GM19240 (cell line): ENCODE measurements at regions not wholly inside any gene's neighbourhood (a gene's known extent, or its start where the extent isn't known, plus 50 kb on each side); places are given as distances from the start of the nearest gene placed in this dataset.

Experiments
- DNase-seq: peaks from one replicate; pipeline ENCODE4 v3.0.0; 2011; ENCODE audit warnings: low spot score; ENCODE audit not compliant: insufficient read length

DNA sequence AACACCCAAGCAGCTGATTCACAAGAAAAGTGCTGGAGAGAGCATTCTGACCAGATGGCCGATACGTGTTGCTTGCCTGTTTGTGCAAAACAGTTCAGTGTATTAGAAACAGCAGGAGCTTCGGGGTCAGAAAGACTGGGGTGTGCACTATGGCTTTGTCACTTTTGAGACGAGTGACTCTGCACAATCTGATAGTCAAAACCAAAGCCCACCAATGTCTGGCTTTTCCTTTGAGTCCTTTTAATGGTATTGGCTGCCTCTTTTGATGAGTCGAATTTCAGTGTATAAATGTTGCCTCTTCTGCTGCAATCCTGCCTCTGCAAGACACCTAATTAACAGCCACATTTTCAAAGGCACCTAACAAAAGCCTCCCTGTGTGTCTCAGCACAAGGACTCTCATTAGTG is 444.6 kb downstream of the AJAP1 start:
- DNase-seq: no peak

DNA sequence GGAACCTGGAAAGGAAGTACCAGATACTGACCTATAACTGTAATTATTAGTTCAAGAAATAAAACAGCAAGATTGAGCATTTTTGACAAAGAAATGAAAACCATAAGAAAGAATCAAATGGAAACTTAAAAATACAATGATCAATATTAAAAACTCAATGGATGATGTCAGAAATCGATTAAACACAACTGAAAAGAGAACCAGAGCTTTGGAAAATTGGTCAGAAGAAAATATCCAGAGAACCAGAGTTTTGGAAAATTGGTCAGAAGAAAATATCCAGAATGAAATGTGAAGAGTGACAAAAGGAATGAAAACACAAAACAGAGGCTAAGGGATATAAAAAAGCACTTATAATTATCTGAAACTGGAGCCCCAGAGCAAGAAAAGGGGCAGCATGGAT is 438.6 kb downstream of the AJAP1 start:
- DNase-seq: no peak

DNA sequence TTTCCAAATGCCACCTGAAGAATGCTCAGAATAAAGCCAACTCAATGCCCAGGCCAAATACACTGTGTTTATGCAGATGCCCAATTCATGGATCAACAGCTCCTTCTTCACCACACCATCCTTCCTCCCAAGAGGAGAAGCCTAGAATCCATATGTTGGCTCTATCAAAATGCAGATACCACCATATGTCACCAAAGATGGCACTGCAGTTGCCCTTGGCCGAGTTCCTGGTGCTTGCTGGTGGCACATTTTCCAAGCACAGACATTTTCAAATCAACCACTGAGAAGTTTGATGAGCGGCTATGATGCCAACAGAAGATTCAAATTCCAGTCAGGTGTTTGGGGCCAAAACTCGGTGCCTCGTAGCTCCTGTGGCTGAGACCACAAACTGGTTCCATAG is 430.3 kb downstream of the AJAP1 start:
- DNase-seq: no peak

- no peak for DNase-seq
Measured at GRCh38 chr1:5067246-5067645, 412.8 kb downstream of the AJAP1 start.

- no peak for DNase-seq
Measured at GRCh38 chr1:5053744-5054143, 399.3 kb downstream of the AJAP1 start.

GRCh38 chr1:5029136-5029535 is 374.7 kb downstream of the AJAP1 start:
- DNase-seq: no peak

DNA sequence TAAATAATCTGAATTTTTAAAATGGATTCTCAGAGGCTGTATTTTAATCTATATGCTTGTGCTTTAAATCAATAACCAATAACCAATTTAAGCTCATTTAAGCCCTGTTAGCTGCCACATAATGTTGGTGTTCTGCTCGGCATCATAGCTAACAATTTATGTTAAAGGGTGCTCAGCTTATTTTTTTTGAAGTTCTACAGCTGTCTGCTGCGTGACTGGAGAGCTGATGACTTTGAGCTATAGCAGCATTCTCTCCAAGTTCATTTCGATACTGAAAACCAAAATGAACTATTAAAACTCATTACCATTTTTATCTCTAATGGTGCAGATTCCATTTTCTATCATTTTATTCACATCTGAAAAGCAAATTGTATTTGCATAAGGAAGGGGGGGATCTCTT is 357.8 kb downstream of the AJAP1 start:
- DNase-seq: no peak

GRCh38 chr1:5010656-5011055 is 356.2 kb downstream of the AJAP1 start:
- DNase-seq: no peak

- DNase-seq: no peak
Measured at GRCh38 chr1:5010236-5010635, 355.8 kb downstream of the AJAP1 start.

- DNase-seq: no peak
Measured at GRCh38 chr1:5009376-5010065, 355.1 kb downstream of the AJAP1 start.

DNA sequence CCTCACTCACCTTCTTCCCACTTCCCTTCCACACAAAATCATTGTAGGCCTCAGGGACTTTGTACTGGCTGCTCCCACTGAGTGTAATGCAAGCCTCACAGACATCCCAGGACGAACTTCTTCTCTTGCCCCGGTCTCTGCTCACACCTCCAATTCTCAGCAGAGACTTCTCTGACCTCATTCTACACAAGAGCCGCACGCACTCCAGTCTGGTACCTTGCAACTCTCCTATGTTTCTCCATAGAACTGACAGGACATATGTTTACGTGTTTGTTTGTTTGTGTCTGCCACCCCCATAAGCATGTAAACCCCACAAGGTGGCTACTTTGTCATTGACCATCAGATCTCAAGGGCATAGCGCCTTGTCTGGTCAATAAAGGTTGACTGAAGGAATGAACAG is 350.8 kb downstream of the AJAP1 start:
- DNase-seq: no peak

DNA sequence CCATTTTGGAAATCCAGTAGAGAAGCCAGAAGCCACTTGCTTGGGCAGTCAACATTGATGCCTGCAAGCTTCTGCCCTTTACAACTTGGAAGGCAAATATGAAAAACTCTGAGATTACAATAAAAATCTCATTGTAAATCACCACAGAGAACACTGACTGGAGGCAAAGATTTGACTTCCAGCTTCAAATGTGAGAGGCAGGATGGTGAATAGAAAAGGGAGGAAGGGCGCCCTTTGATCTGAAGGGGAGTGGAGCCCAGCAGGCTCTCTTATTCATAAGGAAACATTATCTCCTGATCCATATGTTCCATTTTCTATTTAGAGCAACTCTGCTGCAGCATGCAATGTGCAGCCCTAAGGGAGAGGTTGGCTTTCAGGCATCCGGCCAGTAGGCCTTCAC is 348.3 kb downstream of the AJAP1 start:
- DNase-seq: no peak

DNA sequence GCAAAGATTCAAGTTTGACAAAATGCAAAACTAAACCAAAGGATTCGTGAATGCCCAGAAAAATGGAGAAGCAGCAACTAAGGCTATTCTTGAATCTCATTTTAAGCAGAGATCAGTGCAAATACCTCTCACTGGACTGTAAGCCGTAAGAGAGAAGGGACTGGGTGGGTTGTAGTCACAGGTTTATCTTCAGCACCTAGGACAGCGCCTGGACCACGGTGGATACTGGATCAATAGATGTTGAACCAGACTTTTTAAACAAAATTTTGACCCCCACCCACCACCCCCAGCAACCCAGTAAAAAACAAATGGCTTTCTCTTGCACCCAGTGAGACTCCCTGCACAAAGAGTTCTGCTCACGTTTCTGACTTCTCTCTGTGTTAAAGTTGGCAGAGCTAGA is 347.1 kb downstream of the AJAP1 start:
- no peak for DNase-seq

DNA sequence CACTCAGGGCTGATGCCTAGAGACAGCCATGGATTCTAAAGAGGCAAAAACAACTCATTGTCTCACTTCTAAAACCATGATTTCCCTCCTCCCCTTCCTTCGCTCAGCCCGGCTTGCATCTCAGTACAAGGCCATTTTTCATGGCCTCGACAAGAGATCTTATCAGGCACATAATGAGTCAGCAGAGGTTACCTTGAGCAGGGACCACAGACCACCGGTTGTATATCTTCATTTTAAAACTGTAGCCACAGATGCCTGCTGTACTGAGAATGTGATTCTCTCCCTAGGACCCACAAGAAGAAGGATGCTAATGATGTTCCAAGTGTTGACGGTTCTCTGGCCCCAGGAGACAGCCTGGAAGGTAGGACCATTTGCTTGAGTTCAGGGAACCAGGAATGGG is 331.9 kb downstream of the AJAP1 start:
- DNase-seq: no peak

DNA sequence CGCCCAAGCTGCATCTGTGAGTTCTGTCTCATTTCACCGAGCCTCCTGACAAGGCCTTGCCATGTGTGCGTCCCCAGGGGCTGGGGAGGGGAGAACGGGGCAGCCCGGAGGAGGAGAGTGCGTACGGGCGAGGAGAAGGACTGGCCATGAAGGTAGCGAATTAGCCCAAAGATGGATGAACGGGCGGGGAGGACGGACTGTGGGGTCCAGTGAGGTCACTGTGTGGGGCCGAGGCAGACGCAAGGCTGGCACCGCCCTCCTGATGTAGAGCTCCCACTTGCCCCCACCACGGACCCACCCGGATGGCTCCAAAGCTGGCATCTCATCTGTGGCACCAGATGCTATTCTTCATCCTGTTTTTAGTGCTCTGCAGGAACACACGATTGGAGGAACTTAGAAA is 330.4 kb downstream of the AJAP1 start:
- DNase-seq: no peak

DNA sequence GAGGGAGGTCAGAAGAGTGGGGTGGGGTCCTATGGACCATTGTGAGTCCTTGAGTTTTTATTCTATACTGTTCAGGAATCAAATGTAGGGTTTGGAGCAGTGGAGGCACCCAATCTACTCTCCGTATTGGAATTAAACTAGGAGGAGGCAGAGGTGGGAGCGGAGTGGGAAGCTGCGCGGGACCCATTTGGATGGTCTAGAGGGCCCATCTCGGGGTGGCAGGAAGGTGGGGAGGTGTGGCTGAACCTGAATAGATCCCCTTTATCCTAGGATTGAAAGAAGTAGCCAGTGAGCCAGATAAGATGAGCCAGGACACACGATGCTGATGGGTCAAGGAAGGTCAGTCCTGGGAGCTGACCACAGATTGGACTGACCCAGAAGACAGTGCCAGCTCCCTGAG is 325.8 kb downstream of the AJAP1 start:
- DNase-seq: no peak

GRCh38 chr1:4978660-4979390 is 324.4 kb downstream of the AJAP1 start:
- no peak for DNase-seq

DNA sequence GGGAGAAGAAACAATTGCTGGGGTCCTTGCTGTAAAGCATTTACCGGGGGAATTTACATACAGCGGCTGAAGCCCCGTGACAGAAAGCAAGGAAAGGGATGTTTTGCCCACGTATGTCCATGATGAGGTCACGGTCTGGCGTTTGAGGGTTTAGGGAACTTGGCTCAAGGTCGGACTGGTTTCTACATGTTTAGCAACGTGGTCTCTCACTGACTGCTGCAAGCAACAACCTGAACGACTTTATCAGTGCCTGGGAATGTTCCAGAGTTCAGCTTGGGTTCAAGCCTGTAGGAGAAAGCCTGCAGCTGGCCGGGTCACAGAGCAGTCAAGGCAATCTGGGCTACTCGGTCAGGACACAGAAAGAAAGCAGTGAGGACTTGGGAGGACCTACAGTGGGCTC is 323.3 kb downstream of the AJAP1 start:
- no peak for DNase-seq

GRCh38 chr1:4976859-4977440 is 322.5 kb downstream of the AJAP1 start:
- DNase-seq: no peak

DNA sequence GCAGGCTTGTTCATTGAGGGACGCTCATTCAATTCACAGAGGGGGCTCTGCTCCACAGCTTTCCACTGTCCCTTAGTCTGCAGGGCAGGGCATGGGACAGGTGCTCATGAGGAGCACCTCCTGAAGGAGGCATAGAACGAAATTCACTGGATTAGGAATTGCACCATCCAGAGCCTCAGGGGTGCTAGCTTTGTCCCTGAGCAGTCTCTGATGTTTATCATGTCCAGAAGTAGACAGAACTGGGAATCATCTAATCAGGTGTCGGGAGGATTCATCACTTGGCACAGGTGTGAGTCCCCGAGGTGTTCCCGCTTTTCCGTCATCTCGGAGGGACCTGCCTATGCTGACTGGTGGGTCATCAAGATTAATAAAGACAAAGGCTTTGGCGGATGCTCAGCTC is 321.4 kb downstream of the AJAP1 start:
- no peak for DNase-seq

DNA sequence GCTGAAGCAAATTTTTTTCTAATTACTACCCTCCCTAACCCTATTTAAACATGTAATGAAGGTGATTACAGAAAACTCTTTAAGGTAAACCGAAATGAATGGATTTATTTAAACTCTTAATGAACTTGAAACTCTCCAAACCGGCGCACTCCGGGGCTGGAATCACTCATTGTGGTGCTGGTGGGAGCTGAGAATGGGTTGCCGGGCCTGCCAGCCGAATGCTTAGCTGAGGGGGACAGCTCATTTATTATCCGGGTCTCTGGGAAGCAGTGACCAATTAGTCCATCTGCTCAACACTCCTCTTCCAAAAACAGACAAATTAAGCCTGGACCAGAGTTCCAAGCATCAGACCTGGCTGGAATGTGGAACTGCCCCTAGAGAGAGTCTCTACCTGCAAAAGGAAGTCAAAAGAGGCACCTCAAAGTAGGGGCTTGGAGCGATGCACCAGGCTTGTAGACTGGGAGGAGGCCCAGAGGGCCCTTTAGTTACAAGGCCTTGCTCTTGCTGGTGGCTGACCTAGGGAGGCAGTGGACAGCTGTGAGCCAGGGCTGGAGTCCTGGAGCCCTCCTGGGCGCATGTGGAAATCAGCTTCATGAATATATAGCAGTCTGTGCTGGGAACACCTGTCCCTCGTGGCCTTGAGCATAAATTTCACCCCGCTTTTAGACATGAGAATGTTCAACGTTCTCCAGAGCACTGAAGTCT is 320.7 kb downstream of the AJAP1 start:
- DNase-seq: no peak

DNA sequence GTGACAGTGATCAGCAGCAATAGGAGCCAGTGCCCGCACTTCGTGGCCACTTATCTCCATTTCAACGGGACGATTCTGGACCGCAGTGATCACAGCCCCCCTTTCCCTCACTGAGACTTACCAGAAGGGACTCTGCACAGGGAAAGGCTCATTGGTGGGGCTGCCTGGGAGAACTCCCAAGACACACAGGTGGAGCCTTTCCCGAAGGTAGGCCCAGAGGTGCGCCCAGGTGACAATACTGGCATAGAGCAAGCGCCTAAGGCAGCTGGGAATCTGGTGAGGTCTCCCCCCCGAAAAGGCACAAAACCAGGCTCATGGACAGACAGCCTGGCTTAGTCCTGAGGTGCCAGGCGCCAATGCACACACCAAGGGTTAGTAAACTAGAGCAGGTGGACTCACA is 318.9 kb downstream of the AJAP1 start:
- DNase-seq: no peak
